Right lobe of liver (tissue), 6 donors: ENCODE measurements at regions not wholly inside any gene's neighbourhood (a gene's known extent, or its start where the extent isn't known, plus 50 kb on each side); places are given as distances from the start of the nearest gene placed in this dataset.

Source experiments
- ATAC-seq, 4 donors: fragments of 200-7000 bp; cut with Tn5 transposase; one replicate each; pipeline ENCODE4 v1.9.1; 2020; ENCODE audit warnings: mild to moderate bottlenecking in 4 of 4, moderate library complexity in 4 of 4
- DNase-seq, 3 donors: peaks; one replicate each; pipeline ENCODE4 v3.0.0-alpha.2; 2020
- H3K27ac ChIP-seq, 3 donors: fragments of 200-600 bp; one replicate each; pipeline ENCODE4 v1.8.0; 2022
- H3K27me3 ChIP-seq, 2 donors: fragments of 200-600 bp; one replicate each; pipeline ENCODE4 v1.8.0; 2022
- H3K36me3 ChIP-seq, 4 donors: fragments of 200-600 bp; sonication (generic) in 1 of 4; one replicate each; pipeline versions ENCODE4 v1.5.1 to v1.8.0; 2017 to 2022; ENCODE audit warnings: control low read depth in 1 of 4
- H3K4me1 ChIP-seq, 4 donors: fragments of 200-600 bp; sonication (generic) in 1 of 4; one replicate each; pipeline versions ENCODE4 v1.5.1 to v1.8.0; 2017 to 2022; ENCODE audit warnings: control low read depth in 1 of 4
- H3K4me3 ChIP-seq, 3 donors: fragments of 200-600 bp; one replicate each; pipeline ENCODE4 v1.8.0; 2022
- H3K9me3 ChIP-seq, 4 donors: fragments of 200-600 bp; sonication (generic) in 1 of 4; one replicate each; pipeline versions ENCODE4 v1.5.1 to v1.8.0; 2017 to 2022; ENCODE audit warnings: control low read depth in 1 of 4
- POLR2A ChIP-seq: fragments of 450-650 bp; IDR thresholded peaks from one replicate; pipeline ENCODE4 v1.6.1; 2017; ENCODE audit warnings: antibody characterized with exemption, mild to moderate bottlenecking
- WGBS: methylation state at CpG from one replicate; pipeline ENCODE4 v1.1.6; 2018; ENCODE audit warnings: low coverage, low lambda C conversion rate; ENCODE audit not compliant: insufficient coverage; ENCODE audit errors: missing lambda C conversion rate; 5-methylcytosine and 5-hydroxymethylcytosine counted together
- intact Hi-C, 2 donors: fragments of 100-400 bp; cut with DNase I; formaldehyde crosslinking; loops; one replicate each; pipeline versions ENCODE4 v1.11.2 to v1.14.1; 2022
- TF ChIP-seq, protein P1 (sequence below), 4 donors: fragments of 200-600 bp in 3 of 4; fragments of 450-650 bp in 1 of 4; IDR thresholded peaks; one replicate each; pipeline versions ENCODE4 v1.5.1 to v1.8.0; 2016 to 2022; ENCODE audit warnings: antibody characterized with exemption in 4 of 4, mild to moderate bottlenecking in 2 of 4
- donor health status: DM: no; HTN: yes; CAD: no.
- donor health status: DM: no; HTN: no; CAD: no.
- donor health status: DM: no; HTN: no; CAD: no.
- donor health status: DM: no; HTN: yes; CAD: no.
- donor health status: DM: no; HTN: yes; CAD: no.

DNA sequence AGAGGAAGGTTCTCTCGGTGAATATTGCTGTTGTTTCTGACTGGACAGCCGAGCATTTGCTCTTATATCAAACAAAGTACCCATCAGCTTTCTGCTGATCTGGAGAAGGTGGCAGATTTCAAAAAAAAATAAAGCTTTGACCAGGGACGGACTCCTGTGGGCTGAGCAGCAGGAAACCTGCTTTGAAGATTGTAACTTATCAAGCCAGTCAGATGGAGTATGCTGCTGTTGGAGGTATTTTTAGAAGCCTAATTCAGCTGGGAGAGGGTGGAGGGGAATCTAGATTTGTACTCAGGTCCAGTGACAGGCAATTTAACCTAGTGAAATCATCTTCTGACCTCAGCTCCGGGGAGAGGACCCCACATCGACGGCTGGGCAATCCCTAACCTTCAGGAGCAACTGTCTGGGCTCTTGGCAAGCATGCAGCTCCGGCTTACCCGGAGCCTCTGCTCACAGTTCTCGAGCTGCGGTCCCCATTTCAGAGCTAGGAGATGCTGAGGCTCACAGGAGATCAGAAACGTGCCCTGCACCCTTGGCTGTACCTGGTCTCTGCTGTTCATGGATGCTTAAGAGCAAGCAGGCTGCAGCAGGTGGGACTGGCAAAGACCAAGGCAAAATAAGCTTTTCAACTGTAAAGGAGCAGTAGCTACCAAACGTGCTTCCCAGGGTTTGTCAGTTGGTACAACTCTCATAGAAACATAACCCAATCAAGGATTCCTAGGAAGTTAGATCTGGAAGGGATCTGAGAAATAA, 89.3 kb upstream of the ST8SIA2 start:
- H3K27me3 ChIP-seq: no peaks in the 10 kb centered on the region
- DNase-seq (no peak), ATAC-seq (no peak)
- intact Hi-C loops: no loop called here
- 32% methylated on average over 9 of the region's 12 CpGs for WGBS
- no peak overlapping the region for H3K27ac ChIP-seq
- TF ChIP-seq POLR2A: no peak
- TF ChIP-seq, protein P1, sequence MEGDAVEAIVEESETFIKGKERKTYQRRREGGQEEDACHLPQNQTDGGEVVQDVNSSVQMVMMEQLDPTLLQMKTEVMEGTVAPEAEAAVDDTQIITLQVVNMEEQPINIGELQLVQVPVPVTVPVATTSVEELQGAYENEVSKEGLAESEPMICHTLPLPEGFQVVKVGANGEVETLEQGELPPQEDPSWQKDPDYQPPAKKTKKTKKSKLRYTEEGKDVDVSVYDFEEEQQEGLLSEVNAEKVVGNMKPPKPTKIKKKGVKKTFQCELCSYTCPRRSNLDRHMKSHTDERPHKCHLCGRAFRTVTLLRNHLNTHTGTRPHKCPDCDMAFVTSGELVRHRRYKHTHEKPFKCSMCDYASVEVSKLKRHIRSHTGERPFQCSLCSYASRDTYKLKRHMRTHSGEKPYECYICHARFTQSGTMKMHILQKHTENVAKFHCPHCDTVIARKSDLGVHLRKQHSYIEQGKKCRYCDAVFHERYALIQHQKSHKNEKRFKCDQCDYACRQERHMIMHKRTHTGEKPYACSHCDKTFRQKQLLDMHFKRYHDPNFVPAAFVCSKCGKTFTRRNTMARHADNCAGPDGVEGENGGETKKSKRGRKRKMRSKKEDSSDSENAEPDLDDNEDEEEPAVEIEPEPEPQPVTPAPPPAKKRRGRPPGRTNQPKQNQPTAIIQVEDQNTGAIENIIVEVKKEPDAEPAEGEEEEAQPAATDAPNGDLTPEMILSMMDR (IDR thresholded peaks at IDR 0.05): no peak
- H3K9me3 ChIP-seq: no peaks in the 10 kb centered on the region
- H3K36me3 ChIP-seq: no peaks in the 10 kb centered on the region
- no peak overlapping the region for H3K4me3 ChIP-seq
- no peaks in the 10 kb centered on the region for H3K4me1 ChIP-seq

DNA sequence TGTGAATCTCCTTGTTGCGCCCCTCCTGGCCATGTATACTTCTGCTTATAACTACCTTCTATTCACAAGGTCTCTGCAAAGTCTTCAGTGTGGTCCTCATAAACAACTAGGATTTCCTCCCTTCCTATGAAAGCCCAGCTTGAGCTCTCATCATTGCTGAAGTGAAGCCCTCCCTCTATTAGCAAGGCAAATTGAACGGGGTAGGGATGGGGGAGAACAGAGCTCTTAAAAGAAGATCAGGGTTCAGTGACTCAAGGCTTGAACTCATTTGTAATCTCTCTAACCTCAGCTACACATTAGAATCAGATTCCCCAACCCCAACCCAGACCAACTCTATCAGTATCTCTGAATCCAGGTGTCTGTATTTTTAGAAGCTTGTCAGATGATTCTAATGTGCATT, 88.3 kb upstream of the ST8SIA2 start:
- H3K36me3 ChIP-seq: no peaks in the 10 kb centered on the region
- no peak overlapping the region for H3K27ac ChIP-seq
- TF ChIP-seq POLR2A: no peak
- TF ChIP-seq, protein P1 (IDR thresholded peaks at IDR 0.05): no peak
- WGBS: 56% methylated on average over 2 of the region's 2 CpGs
- H3K4me1 ChIP-seq: no peaks in the 10 kb centered on the region
- H3K4me3 ChIP-seq: no peak overlapping the region
- no peaks in the 10 kb centered on the region for H3K9me3 ChIP-seq
- intact Hi-C loops: no loop called here
- no peaks in the 10 kb centered on the region for H3K27me3 ChIP-seq
- DNase-seq (no peak), ATAC-seq (no peak)

DNA sequence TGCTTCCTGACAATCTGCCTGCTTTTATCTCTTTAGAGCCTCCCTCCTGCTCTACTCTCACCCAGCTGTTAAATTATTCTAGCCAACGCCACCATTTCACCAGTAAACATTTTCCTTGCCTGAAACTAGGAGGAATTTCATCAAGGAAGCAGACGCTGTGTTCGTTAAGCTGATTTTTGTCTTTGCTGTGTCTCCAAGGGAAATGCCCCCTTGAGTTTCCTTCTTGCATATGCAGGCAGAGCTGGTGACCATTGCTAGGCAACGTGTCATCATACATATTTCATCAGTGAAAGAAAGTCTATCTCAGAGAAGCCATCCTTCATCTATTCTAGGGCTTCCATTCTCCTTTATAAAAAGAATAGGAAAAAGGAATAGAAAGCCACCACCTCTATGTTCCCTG, 87.0 kb upstream of the ST8SIA2 start:
- 5% methylated on average over 4 of the region's 4 CpGs for WGBS
- H3K9me3 ChIP-seq: no peaks in the 10 kb centered on the region
- H3K4me1 ChIP-seq: no peaks in the 10 kb centered on the region
- ATAC-seq (no peak), DNase-seq (no peak)
- no peak for TF ChIP-seq POLR2A
- TF ChIP-seq, protein P1 (IDR thresholded peaks at IDR 0.05): peak in 1 of 4 donors; percentile 5
- no peak overlapping the region for H3K27ac ChIP-seq
- intact Hi-C loops: no loop called here
- no peaks in the 10 kb centered on the region for H3K27me3 ChIP-seq
- H3K36me3 ChIP-seq: no peaks in the 10 kb centered on the region
- H3K4me3 ChIP-seq: no peak overlapping the region

DNA sequence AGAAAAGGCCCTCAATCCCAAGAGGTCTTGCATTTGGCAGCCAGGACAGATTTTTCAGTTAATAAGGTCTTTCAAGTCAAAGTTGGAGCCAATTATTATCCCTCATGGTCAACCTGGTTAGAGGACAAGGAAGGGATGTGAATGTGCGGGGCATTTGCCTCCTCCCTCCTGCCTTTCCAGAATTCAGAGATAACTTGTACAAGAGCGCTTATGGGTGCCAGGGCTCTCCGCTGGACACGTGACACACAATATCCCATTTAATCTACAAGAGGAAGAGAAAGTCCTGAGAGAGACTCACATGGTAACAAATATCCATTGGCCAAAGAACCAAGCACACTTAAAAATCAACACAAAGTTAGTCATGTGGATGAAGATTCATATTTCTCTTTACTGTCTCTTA, 78.5 kb upstream of the ST8SIA2 start:
- no peaks in the 10 kb centered on the region for H3K9me3 ChIP-seq
- intact Hi-C loops: no loop called here
- 72% methylated on average over 4 of the region's 4 CpGs for WGBS
- TF ChIP-seq, protein P1 (IDR thresholded peaks at IDR 0.05): no peak
- TF ChIP-seq POLR2A: no peak
- no peaks in the 10 kb centered on the region for H3K36me3 ChIP-seq
- ATAC-seq (no peak), DNase-seq (no peak)
- no peak overlapping the region for H3K27ac ChIP-seq
- H3K4me3 ChIP-seq: no peak overlapping the region
- H3K27me3 ChIP-seq: peaks cover 0 to 6% of the 10 kb centered on the region in 2 donors
- no peaks in the 10 kb centered on the region for H3K4me1 ChIP-seq
